H9 (cell line): ENCODE measurements at regions not wholly inside any gene's neighbourhood (a gene's known extent, or its start where the extent isn't known, plus 50 kb on each side); places are given as distances from the start of the nearest gene placed in this dataset.

Source experiments
- DNase-seq: peaks from one replicate; pipeline ENCODE4 v3.0.0-alpha.2; 2017
- H2AFZ ChIP-seq: one replicate; pipeline ENCODE4 v1.6.1; 2013; ENCODE audit warnings: mild to moderate bottlenecking, low read length, control low read depth, moderate library complexity
- H2AK5ac ChIP-seq: 2 replicates; pipeline ENCODE4 v1.6.1; 2013; ENCODE audit warnings: low read length, control low read depth, mixed read lengths; ENCODE audit not compliant: insufficient read length
- H2BK120ac ChIP-seq: one replicate; pipeline ENCODE4 v1.6.1; 2013; ENCODE audit warnings: low read depth, mild to moderate bottlenecking, low read length, control low read depth, inconsistent platforms; ENCODE audit not compliant: poor library complexity, severe bottlenecking
- H2BK12ac ChIP-seq: 2 replicates; pipeline ENCODE4 v1.6.1; 2013; ENCODE audit warnings: low read length, control low read depth, mixed read lengths, low read depth; ENCODE audit not compliant: insufficient read length
- H2BK15ac ChIP-seq: 2 replicates; pipeline ENCODE4 v1.6.1; 2013; ENCODE audit warnings: low read depth, low read length, control low read depth
- H2BK20ac ChIP-seq: one replicate; pipeline ENCODE4 v1.6.1; 2013; ENCODE audit warnings: low read depth, mild to moderate bottlenecking, low read length, control low read depth, inconsistent platforms; ENCODE audit not compliant: poor library complexity, severe bottlenecking
- H2BK5ac ChIP-seq: 2 replicates; pipeline ENCODE4 v1.6.1; 2013; ENCODE audit warnings: low read length, control low read depth, mixed read lengths; ENCODE audit not compliant: insufficient read length
- H3K14ac ChIP-seq: 2 replicates; pipeline ENCODE4 v1.6.1; 2013; ENCODE audit warnings: low read length, control low read depth; ENCODE audit not compliant: insufficient read depth
- H3K18ac ChIP-seq: 2 replicates; pipeline ENCODE4 v1.6.1; 2013; ENCODE audit warnings: low read depth, mild to moderate bottlenecking, mixed read lengths, low read length, control low read depth; ENCODE audit not compliant: insufficient read length
- H3K23ac ChIP-seq: 2 replicates; pipeline ENCODE4 v1.6.1; 2013; ENCODE audit warnings: low read length, control low read depth, mixed read lengths, low read depth; ENCODE audit not compliant: insufficient read length
- H3K23me2 ChIP-seq: 2 replicates; pipeline ENCODE4 v1.6.1; 2013; ENCODE audit warnings: low read depth, mild to moderate bottlenecking, mixed read lengths, low read length, control low read depth; ENCODE audit not compliant: insufficient read length, poor library complexity, severe bottlenecking
- H3K27ac ChIP-seq: 2 replicates; pipeline ENCODE4 v1.5.1; 2013; ENCODE audit warnings: low read length, control low read depth, mixed read lengths, low read depth; ENCODE audit not compliant: insufficient read length
- H3K27me3 ChIP-seq: 2 replicates; pipeline ENCODE4 v1.6.1; 2013; ENCODE audit warnings: low read length, control low read depth, inconsistent platforms; ENCODE audit not compliant: insufficient read depth
- H3K4ac ChIP-seq: 2 replicates; pipeline ENCODE4 v1.6.1; 2013; ENCODE audit warnings: low read depth, mild to moderate bottlenecking, control low read depth, inconsistent platforms, low read length, moderate library complexity
- H3K4me1 ChIP-seq: 2 replicates; pipeline ENCODE4 v1.6.1; 2013; ENCODE audit warnings: low read length, control low read depth, inconsistent platforms; ENCODE audit not compliant: insufficient read depth
- H3K4me2 ChIP-seq: 2 replicates; pipeline ENCODE4 v1.6.1; 2013; ENCODE audit warnings: low read length, control low read depth, mixed read lengths; ENCODE audit not compliant: insufficient read length, insufficient read depth
- H3K56ac ChIP-seq: 2 replicates; pipeline ENCODE4 v1.6.1; 2013; ENCODE audit warnings: low read depth, mild to moderate bottlenecking, mixed read lengths, low read length, control low read depth; ENCODE audit not compliant: insufficient read length
- H3K79me1 ChIP-seq: 2 replicates; pipeline ENCODE4 v1.6.1; 2013; ENCODE audit warnings: low read depth, mild to moderate bottlenecking, moderate library complexity, low read length, control low read depth, inconsistent platforms; ENCODE audit not compliant: insufficient read depth, poor library complexity, severe bottlenecking
- H3K79me2 ChIP-seq: 2 replicates; pipeline ENCODE4 v1.6.1; 2013; ENCODE audit warnings: low read length, control low read depth, inconsistent platforms; ENCODE audit not compliant: insufficient read depth
- H3K9ac ChIP-seq: 2 replicates; pipeline ENCODE4 v1.6.1; 2013; ENCODE audit warnings: low read length, control low read depth, mixed read lengths; ENCODE audit not compliant: insufficient read length; ENCODE audit errors: extremely low read depth
- H3K9me3 ChIP-seq: one replicate; pipeline ENCODE4 v1.6.1; 2013; ENCODE audit warnings: low read depth, low read length, inconsistent platforms; ENCODE audit not compliant: control insufficient read depth
- H3T11ph ChIP-seq: one replicate; pipeline ENCODE4 v1.6.1; 2013; ENCODE audit warnings: mild to moderate bottlenecking, low read length, control low read depth, inconsistent platforms
- H4K20me1 ChIP-seq: one replicate; pipeline ENCODE4 v1.6.1; 2013; ENCODE audit not compliant: control insufficient read depth, insufficient read length, insufficient read depth
- H4K5ac ChIP-seq: 2 replicates; pipeline ENCODE4 v1.6.1; 2013; ENCODE audit warnings: low read depth, mild to moderate bottlenecking, mixed read lengths, low read length, control low read depth; ENCODE audit not compliant: insufficient read length
- H4K8ac ChIP-seq: replicated peaks from 2 replicates; pipeline ENCODE4 v1.6.1; 2013; ENCODE audit warnings: low read length, control low read depth, mixed read lengths, low read depth; ENCODE audit not compliant: insufficient read length
- H4K91ac ChIP-seq: 2 replicates; pipeline ENCODE4 v1.6.1; 2013; ENCODE audit warnings: low read depth, mild to moderate bottlenecking, moderate library complexity, mixed read lengths, low read length, control low read depth; ENCODE audit not compliant: insufficient read length
- H3K27ac Mint-ChIP-seq, 3 experiments: 2 replicates in 2 of 3; 3 replicates in 1 of 3; pipeline ENCODE4 v1.8.0; 2020 to 2021; ENCODE audit warnings: mixed read lengths in 3 of 3, mild to moderate bottlenecking in 1 of 3, moderate library complexity in 1 of 3
- H3K27me3 Mint-ChIP-seq: 2 replicates; pipeline ENCODE4 v1.8.0; 2021; ENCODE audit warnings: low read depth, mild to moderate bottlenecking, moderate library complexity, mixed read lengths
- H3K36me3 Mint-ChIP-seq, 3 experiments: 2 replicates in 2 of 3; 3 replicates in 1 of 3; pipeline ENCODE4 v1.8.0; 2020 to 2021; ENCODE audit warnings: low read depth in 3 of 3, mixed read lengths in 3 of 3; ENCODE audit not compliant: insufficient read depth in 1 of 3
- H3K4me1 Mint-ChIP-seq, 2 experiments: 2 replicates each; pipeline ENCODE4 v1.8.0; 2020; ENCODE audit warnings: mixed read lengths in 2 of 2
- H3K4me3 Mint-ChIP-seq, 2 experiments: 2 replicates in 1 of 2; 3 replicates in 1 of 2; pipeline ENCODE4 v1.8.0; 2020 to 2021; ENCODE audit warnings: mild to moderate bottlenecking in 2 of 2, mixed read lengths in 2 of 2, moderate library complexity in 1 of 2
- H3K9me3 Mint-ChIP-seq, 2 experiments: 2 replicates in 1 of 2; 3 replicates in 1 of 2; pipeline ENCODE4 v1.8.0; 2020; ENCODE audit warnings: mild to moderate bottlenecking in 2 of 2, mixed read lengths in 2 of 2, moderate library complexity in 1 of 2
- WGBS: extraction: QIAGEN DNeasy Blood & Tissue Kit; methylation state at CpG from one replicate; pipeline ENCODE4 v1.1.7; 2013; ENCODE audit warnings: missing lambda C conversion rate, low lambda C conversion rate, mixed read lengths; ENCODE audit not compliant: insufficient read length; ENCODE audit errors: extremely low coverage; 5-methylcytosine and 5-hydroxymethylcytosine counted together
- TF ChIP-seq, protein P1 (sequence below): fragments of 200-600 bp; sonication (generic); conservative IDR thresholded peaks from 3 replicates; pipeline ENCODE4 v1.8.0; 2021; ENCODE audit warnings: antibody characterized with exemption, mild to moderate bottlenecking

DNA sequence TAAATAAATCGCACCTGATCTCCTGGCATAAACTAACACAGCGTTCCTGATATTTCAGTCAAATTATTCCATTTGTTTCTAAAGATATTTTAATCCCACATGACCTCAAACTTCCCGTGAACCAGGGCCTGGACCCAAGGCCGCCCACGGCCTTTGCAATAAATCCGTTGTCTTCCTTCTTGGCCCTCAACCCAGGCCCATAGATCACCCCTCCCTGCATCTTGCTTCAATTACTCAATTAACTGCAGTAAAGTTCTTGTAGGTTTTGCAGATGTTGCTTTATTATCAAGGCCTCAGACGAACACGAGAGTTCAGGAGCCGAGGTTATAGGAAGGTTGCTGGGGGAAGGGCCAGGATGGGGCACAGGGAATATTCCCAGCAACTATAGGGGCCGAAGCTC lies 249.4 kb downstream of the RAB11FIP2 start:
- Histone ChIP-seq H3K79me1 (no peaks in the 10 kb centered on the region), H3K23me2 (no peaks in the 10 kb centered on the region), H2BK12ac (no peak overlapping the region), H2AK5ac (no peak overlapping the region), H2AFZ (no peak overlapping the region), H3K4ac (no peak overlapping the region), H4K91ac (no peak overlapping the region), H3T11ph (no peak overlapping the region), H4K20me1 (no peaks in the 10 kb centered on the region), H3K4me2 (no peak overlapping the region), H3K9me3 (no peaks in the 10 kb centered on the region), H3K4me1 (no peaks in the 10 kb centered on the region), H3K79me2 (no peaks in the 10 kb centered on the region), H3K27ac (no peak overlapping the region), H2BK15ac (no peak overlapping the region), H3K18ac (no peak overlapping the region), H3K23ac (no peak overlapping the region), H2BK5ac (no peak overlapping the region), H4K8ac (no peak overlapping the region), H3K27me3 (no peaks in the 10 kb centered on the region), H3K14ac (no peak overlapping the region), H2BK120ac (no peak overlapping the region), H3K9ac (no peak overlapping the region), H3K56ac (no peak overlapping the region), H2BK20ac (no peak overlapping the region), H4K5ac (no peak overlapping the region)
- no peak for DNase-seq
- Mint-ChIP-seq H3K27ac (no peak overlapping the region), H3K4me3 (no peak overlapping the region), H3K4me1 (no peaks in the 10 kb centered on the region; a peak in 1 of 4 replicates), H3K9me3 (no peaks in the 10 kb centered on the region), H3K36me3 (no peaks in the 10 kb centered on the region), H3K27me3 (peaks cover 5% of the 10 kb centered on the region)
- WGBS = no CpG with 5 or more reads among the region's 10 CpGs
- TF ChIP-seq, protein P1, sequence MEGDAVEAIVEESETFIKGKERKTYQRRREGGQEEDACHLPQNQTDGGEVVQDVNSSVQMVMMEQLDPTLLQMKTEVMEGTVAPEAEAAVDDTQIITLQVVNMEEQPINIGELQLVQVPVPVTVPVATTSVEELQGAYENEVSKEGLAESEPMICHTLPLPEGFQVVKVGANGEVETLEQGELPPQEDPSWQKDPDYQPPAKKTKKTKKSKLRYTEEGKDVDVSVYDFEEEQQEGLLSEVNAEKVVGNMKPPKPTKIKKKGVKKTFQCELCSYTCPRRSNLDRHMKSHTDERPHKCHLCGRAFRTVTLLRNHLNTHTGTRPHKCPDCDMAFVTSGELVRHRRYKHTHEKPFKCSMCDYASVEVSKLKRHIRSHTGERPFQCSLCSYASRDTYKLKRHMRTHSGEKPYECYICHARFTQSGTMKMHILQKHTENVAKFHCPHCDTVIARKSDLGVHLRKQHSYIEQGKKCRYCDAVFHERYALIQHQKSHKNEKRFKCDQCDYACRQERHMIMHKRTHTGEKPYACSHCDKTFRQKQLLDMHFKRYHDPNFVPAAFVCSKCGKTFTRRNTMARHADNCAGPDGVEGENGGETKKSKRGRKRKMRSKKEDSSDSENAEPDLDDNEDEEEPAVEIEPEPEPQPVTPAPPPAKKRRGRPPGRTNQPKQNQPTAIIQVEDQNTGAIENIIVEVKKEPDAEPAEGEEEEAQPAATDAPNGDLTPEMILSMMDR = no peak
